ENCODE measurements at regions not wholly inside any gene's neighbourhood (a gene's known extent, or its start where the extent isn't known, plus 50 kb on each side); places are given as distances from the start of the nearest gene placed in this dataset.

- no peaks in the 10 kb centered on the region for H3K36me3 ChIP-seq (ENCODE audit: control insufficient read depth in 4 of 4, insufficient read depth in 3 of 4, low read depth in 1 of 4, low read length in 3 of 4)
- no peak overlapping the region for H3K27ac ChIP-seq (ENCODE audit: low read depth in 1 of 2, low read length in 2 of 2)
- H3K27me3 ChIP-seq (ENCODE audit: control insufficient read depth in 4 of 4, insufficient read depth in 4 of 4, low read length in 3 of 4) = no peaks in the 10 kb centered on the region
- H3K4me3 ChIP-seq (ENCODE audit: low read depth in 1 of 3, low read length in 3 of 3) = no peak overlapping the region
- WGBS = 42% methylated on average over 3 of the region's 3 CpGs
- H3K4me1 ChIP-seq (ENCODE audit: control insufficient read depth in 4 of 4, insufficient read depth in 4 of 4, low read length in 3 of 4) = no peaks in the 10 kb centered on the region
- no peak overlapping the region for H3K9ac ChIP-seq (ENCODE audit: low read depth in 1 of 2, low read length in 2 of 2)
- H3K9me3 ChIP-seq (ENCODE audit: control insufficient read depth in 4 of 4, low read length in 3 of 4) = no peaks in the 10 kb centered on the region
- DNase-seq (ENCODE audit: low spot score) = no peak
- TF ChIP-seq CTCF (IDR thresholded peaks at IDR 0.05; ENCODE audit: low read depth, low read length, missing input control) (no peak), EGR1 (IDR thresholded peaks at IDR 0.05; ENCODE audit: low read depth in 2 of 2) (no peak), NR2F2 (IDR thresholded peaks at IDR 0.05) (no peak), RXRA (IDR thresholded peaks at IDR 0.05) (no peak)
Measured at GRCh38 chr13:59533561-59534555, 629.9 kb downstream of the DIAPH3 start.

DNA sequence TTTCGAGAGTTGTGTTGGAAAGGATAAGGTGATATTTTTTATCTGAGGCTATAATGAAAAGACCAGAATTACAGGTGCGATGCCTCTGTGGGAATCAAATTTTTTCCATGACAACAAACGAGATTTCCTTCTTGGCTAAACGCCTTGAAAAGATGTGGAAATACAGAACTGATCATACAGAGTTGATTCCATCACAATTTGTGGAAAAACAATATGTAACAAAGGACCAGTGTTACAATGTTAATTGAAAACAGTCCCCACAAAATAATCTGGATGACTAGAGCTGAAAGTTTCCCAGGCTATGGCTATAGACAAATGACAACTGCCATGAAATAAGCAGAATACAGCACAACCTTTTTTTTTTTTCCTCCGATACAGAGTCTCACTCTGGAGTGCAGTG, 628.9 kb downstream of the DIAPH3 start:
- Histone ChIP-seq H3K9ac (ENCODE audit: low read depth in 1 of 2, low read length in 2 of 2) (no peak overlapping the region), H3K9me3 (ENCODE audit: control insufficient read depth in 4 of 4, low read length in 3 of 4) (no peaks in the 10 kb centered on the region), H3K4me1 (ENCODE audit: control insufficient read depth in 4 of 4, insufficient read depth in 4 of 4, low read length in 3 of 4) (no peaks in the 10 kb centered on the region), H3K4me3 (ENCODE audit: low read depth in 1 of 3, low read length in 3 of 3) (no peak overlapping the region), H3K27me3 (ENCODE audit: control insufficient read depth in 4 of 4, insufficient read depth in 4 of 4, low read length in 3 of 4) (no peaks in the 10 kb centered on the region), H3K36me3 (ENCODE audit: control insufficient read depth in 4 of 4, insufficient read depth in 3 of 4, low read depth in 1 of 4, low read length in 3 of 4) (no peaks in the 10 kb centered on the region), H3K27ac (ENCODE audit: low read depth in 1 of 2, low read length in 2 of 2) (no peak overlapping the region)
- WGBS = 80% methylated on average over 5 of the region's 5 CpGs
- TF ChIP-seq TAF1 (conservative IDR thresholded peaks at IDR 0.05) (no peak), GABPA (IDR thresholded peaks at IDR 0.05 in 1 of 2, conservative IDR thresholded peaks at IDR 0.05 in 1 of 2) (no peak), HNF4A (conservative IDR thresholded peaks at IDR 0.05) (no peak), FOXA2 (IDR thresholded peaks at IDR 0.05) (no peak), CTCF (IDR thresholded peaks at IDR 0.05; ENCODE audit: low read depth, low read length, missing input control) (no peak), JUND (IDR thresholded peaks at IDR 0.05) (no peak), RAD21 (IDR thresholded peaks at IDR 0.05) (no peak), HNF4G (IDR thresholded peaks at IDR 0.05) (no peak), YY1 (IDR thresholded peaks at IDR 0.05) (no peak), SP1 (IDR thresholded peaks at IDR 0.05) (no peak), NR2F2 (IDR thresholded peaks at IDR 0.05) (no peak), EGR1 (IDR thresholded peaks at IDR 0.05; ENCODE audit: low read depth in 2 of 2) (no peak), REST (IDR thresholded peaks at IDR 0.05) (no peak), MAX (IDR thresholded peaks at IDR 0.05) (no peak), ATF3 (IDR thresholded peaks at IDR 0.05) (no peak), RXRA (IDR thresholded peaks at IDR 0.05) (no peak), FOXA1 (IDR thresholded peaks at IDR 0.05) (no peak)
- TF ChIP-seq, protein P1, sequence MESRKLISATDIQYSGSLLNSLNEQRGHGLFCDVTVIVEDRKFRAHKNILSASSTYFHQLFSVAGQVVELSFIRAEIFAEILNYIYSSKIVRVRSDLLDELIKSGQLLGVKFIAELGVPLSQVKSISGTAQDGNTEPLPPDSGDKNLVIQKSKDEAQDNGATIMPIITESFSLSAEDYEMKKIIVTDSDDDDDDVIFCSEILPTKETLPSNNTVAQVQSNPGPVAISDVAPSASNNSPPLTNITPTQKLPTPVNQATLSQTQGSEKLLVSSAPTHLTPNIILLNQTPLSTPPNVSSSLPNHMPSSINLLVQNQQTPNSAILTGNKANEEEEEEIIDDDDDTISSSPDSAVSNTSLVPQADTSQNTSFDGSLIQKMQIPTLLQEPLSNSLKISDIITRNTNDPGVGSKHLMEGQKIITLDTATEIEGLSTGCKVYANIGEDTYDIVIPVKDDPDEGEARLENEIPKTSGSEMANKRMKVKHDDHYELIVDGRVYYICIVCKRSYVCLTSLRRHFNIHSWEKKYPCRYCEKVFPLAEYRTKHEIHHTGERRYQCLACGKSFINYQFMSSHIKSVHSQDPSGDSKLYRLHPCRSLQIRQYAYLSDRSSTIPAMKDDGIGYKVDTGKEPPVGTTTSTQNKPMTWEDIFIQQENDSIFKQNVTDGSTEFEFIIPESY (IDR thresholded peaks at IDR 0.05) = no peak
- DNase-seq (ENCODE audit: low spot score) = no peak
